HG03045 (cell line): ENCODE measurements at regions not wholly inside any gene's neighbourhood (a gene's known extent, or its start where the extent isn't known, plus 50 kb on each side); places are given as distances from the start of the nearest gene placed in this dataset.

Source experiments
- ATAC-seq: cut with Tn5 transposase; IDR thresholded peaks from one replicate; pipeline ENCODE4 v1.9.1; 2021; ENCODE audit warnings: mild to moderate bottlenecking, moderate library complexity; ENCODE audit not compliant: unreplicated experiment

- no peak for ATAC-seq
These were observed 463.9 kb upstream of the PROK2 start for GRCh38 chr3:72248869-72249268.

DNA sequence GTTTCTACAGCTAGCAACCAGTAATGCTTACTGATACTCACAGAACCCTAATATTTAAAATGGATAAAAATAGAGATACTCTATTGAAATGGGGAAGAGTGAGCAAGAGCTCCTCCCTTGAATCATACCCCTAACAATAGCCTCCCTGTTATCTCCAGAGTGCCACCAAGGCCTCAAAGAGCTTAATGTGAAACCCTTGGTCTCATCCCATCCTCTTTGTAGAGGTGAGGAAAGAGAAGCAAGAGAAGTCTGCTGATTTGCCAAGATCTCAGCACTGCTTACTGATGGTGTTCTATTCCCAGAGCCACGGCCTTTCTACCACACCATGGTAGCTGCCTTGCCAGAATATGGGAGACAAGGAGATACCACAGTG is 463.4 kb upstream of the PROK2 start:
- no peak for ATAC-seq

DNA sequence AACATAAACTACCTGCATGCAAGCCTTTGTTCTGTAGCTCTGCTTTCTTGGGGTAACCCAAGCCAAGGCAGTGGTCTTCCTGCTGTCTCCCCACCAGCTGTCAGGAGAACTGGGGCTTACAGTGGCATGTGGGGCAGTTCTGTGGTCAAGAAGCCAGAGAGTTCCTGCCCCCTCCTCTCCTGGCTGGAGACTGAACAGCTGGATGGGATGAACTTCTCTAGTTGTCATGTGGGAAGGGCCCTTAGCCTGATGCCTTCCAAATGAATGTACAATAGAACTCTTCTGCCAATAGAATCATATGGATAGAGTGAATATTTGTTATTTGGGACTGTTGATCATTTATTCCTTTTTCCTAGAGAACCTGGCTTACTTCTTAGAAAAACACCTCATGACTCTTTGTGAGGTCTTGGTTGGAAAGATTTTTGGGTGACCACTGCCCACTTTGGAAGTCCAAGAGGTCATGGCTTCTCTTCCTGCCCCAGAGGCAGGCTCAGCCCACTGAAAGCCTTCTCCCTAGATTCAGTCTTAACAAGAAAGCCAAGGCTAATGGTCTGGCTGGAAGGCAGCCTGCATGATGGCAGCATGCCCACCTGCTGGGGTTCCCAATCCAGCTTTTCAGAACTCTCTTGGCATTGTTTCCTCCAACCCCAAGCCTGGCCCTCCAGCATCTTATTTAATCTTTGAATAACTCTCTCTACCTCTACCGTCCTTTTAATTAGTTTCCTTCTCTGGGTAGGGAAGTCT is 462.9 kb upstream of the PROK2 start:
- ATAC-seq, result no peak

DNA sequence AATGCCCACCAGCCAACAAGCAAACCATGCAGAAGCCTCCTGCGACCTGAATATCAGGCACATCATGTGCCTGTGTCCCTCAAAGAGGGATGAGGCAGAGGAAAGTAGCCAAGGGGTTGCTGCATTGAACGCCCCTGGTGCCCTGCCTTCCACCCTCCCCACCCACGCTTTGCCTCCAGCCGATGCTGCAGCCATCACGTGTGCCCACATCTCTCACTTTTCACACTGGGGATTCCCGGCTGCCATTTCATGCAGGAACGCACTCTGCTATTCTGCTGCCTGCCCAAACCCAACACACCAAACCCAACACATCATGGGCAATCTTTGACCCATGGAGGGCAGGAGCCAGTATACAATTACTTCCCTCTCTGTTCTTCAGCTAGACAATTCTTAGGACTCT is 462.2 kb upstream of the PROK2 start:
- no peak for ATAC-seq

DNA sequence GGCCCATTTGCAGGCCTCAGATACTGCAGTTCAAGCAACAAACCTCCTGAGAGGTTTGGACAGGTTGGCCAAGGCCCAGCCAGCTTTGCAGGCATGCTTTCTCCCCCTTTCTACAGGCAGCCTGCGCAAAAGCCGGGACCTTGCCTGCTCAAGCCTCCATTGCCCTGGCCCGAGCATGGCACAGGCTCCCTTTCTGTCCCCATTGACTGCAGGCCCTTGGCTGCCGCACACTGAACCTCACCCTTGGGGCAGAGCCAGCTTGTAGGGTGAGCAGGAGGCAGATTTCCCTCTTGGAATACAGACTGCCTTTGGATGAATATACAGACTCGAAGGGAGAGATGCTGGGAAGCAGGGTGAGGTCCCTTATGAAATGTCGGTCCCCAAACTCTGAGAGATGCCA is 461.7 kb upstream of the PROK2 start:
- no peak for ATAC-seq

GRCh38 chr3:72245183-72245811 is 460.3 kb upstream of the PROK2 start:
- ATAC-seq, result no peak

DNA sequence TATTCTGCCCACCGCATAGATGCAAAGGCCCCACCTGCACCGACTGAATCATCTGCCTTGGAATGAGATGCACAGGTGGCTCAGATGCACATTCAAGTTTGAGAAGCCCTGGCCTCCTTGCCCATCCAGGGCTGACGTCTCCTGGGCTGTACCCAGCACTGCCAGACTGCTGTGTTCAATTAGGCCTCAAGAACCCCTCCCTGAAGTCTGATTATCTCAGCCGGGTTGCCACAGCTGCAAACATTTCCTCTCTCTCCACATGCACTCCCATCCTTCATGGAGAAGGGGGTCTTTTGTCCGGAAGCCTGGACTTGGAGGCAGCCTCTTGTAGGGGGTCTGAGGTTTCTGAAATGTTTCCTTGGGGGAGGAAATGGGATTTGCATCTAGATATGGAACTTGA is 459.4 kb upstream of the PROK2 start:
- no peak for ATAC-seq

DNA sequence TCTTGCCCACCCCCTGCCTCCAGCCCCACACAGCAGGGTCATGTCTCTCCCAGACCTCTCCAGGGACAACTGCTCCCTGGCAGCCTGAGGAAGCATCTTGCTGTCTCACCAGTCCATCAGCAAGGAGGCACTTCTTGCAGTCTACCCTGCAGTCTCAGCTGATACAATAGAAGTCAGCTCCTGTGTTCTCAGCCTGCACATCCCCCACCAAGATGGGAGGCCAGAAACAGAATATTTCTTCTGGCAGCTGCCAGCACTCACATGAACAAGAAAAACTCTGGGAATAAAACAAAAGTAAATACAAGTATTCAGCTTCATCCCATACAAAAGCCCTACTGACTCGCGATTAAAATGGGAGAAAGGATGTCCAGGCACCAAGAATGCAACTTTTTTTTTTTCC is 457.4 kb upstream of the PROK2 start:
- ATAC-seq, result no peak

- no peak for ATAC-seq
These were observed 456.6 kb upstream of the PROK2 start for GRCh38 chr3:72241525-72241924.

GRCh38 chr3:72240531-72240930 is 455.6 kb upstream of the PROK2 start:
- no peak for ATAC-seq

- no peak for ATAC-seq
These were observed 453.9 kb upstream of the PROK2 start for GRCh38 chr3:72238801-72239200.

DNA sequence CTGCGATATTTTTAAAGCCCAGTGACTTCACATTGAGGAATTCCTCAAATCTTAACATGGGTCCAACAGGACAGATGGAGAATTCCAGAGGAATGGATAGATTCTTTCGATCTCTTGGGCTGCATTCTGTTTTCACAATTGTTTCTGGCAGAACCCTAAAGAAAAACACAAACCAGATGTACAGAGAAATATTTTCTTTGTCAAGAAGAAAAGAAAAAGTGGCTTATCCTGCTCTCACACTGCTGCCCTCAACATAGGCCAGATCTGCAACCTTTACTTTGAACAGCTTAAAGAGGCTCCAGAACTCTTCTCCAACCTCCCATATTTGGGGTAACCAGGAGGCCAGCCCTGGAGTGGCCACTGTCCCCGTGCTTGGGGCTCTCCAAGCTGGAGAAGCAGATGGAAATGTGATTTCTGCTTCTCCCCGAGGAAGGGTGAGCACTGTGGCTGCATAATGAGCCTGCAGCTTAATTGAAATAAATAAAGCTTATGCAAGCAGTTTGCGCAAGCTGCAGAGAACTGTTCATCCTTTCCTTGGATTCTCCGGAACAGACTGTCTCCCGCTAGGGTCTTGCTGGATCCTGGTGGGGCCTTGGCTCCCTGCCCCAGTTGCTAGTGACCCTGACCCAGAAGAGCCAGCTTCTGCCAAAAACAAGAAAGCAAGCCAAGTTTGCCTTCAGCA is 453.2 kb upstream of the PROK2 start:
- ATAC-seq, result no peak

DNA sequence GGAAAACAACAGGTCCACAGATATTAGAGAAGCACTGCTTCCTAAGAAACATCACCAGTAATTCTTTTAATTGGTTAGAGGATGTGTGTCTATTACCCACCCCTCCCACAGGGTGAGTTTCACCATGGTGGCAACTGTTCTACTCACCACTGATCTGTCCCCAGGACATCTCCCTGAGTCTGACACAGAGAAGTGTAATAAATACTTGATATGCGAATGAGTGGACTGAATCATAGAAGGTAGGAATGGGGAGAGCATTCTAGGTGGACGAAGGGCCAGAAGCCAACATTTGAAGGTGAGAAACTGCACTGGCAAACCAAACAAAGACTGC is 452.7 kb upstream of the PROK2 start:
- no peak for ATAC-seq

DNA sequence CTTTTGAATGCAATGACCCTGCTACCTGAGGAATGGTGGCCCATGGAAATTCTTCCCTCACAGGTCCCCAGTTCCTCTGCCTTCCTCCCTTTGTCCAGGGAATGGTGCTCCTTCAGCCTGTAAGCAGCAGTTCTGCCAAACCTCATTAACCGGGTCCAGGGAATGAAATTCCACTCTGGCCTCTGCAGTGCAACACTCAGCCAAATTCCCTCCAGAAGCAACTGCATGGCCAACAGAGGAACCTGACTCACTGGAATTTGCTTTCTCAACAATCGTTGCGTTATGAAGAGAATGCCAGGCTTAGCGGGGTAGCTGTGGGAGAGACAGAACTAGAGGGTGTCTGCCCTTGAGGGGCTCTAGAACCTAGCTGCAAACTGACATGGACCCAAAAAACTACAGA is 449.4 kb upstream of the PROK2 start:
- ATAC-seq, result no peak

DNA sequence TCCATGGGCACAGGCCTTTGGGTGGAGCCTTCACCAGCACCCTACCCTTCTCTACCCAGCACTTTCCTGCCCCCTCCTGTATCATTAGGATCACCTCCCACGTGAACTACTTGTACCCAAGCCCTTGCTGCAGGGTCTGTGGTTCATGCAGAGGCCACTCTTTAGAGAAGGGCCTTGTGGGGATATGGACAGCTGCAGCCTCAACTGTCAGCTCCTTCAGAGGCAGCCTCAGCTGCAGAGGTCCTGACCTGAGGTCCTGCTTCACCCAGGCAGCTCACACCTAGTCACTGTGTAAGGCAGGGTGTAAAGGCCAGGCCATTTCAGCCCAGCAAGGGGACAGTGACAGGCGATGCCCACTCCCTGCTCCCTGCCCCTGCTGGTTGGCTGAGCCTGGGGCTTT is 448.6 kb upstream of the PROK2 start:
- no peak for ATAC-seq

GRCh38 chr3:72232777-72233176 is 447.8 kb upstream of the PROK2 start:
- ATAC-seq, result no peak

GRCh38 chr3:72232331-72232730 is 447.4 kb upstream of the PROK2 start:
- no peak for ATAC-seq

- no peak for ATAC-seq
These were observed 446.7 kb upstream of the PROK2 start for GRCh38 chr3:72231439-72232196.

GRCh38 chr3:72230774-72231379 is 445.9 kb upstream of the PROK2 start:
- no peak for ATAC-seq

GRCh38 chr3:72229952-72230351 is 445.0 kb upstream of the PROK2 start:
- ATAC-seq, result no peak

GRCh38 chr3:72227486-72228070 is 442.6 kb upstream of the PROK2 start:
- ATAC-seq, result no peak
